ENCODE measurements at regions not wholly inside any gene's neighbourhood (a gene's known extent, or its start where the extent isn't known, plus 50 kb on each side); places are given as distances from the start of the nearest gene placed in this dataset.

- CTCF ChIA-PET, result no interaction called here
- Mint-ChIP-seq H3K27me3 (no peaks in the 10 kb centered on the region), H3K9me3 (peaks cover 6% of the 10 kb centered on the region), H3K27ac (no peak overlapping the region), H3K4me3 (no peak overlapping the region), H3K36me3 (ENCODE audit: low read depth) (peaks cover 4% of the 10 kb centered on the region), H3K4me1 (no peaks in the 10 kb centered on the region)
- no peak for DNase-seq
- POLR2A ChIA-PET, result no interaction called here
Measured at GRCh38 chr6:14968056-14968637, 277.7 kb upstream of the JARID2 start.

GRCh38 chr6:14969126-14969525, 276.7 kb upstream of the JARID2 start:
- CTCF ChIA-PET, result no interaction called here
- no peaks in the 10 kb centered on the region for H3K27me3 Mint-ChIP-seq
- H3K4me3 Mint-ChIP-seq, result no peak overlapping the region
- H3K4me1 Mint-ChIP-seq, result no peaks in the 10 kb centered on the region
- POLR2A ChIA-PET, result no interaction called here
- H3K27ac Mint-ChIP-seq, result no peak overlapping the region
- no peak for DNase-seq
- peaks cover 6% of the 10 kb centered on the region for H3K9me3 Mint-ChIP-seq
- peaks cover 4% of the 10 kb centered on the region for H3K36me3 Mint-ChIP-seq (ENCODE audit: low read depth)

GRCh38 chr6:14972379-14973067, 273.3 kb upstream of the JARID2 start:
- Mint-ChIP-seq H3K9me3 (peaks cover 6% of the 10 kb centered on the region), H3K27me3 (no peaks in the 10 kb centered on the region), H3K4me3 (no peak overlapping the region), H3K27ac (no peak overlapping the region), H3K36me3 (ENCODE audit: low read depth) (peaks cover 4% of the 10 kb centered on the region), H3K4me1 (peaks cover 4% of the 10 kb centered on the region)
- POLR2A ChIA-PET, result no interaction called here
- no peak for DNase-seq
- CTCF ChIA-PET, result no interaction called here

- Mint-ChIP-seq H3K4me3 (no peak overlapping the region), H3K9me3 (peaks cover 2% of the 10 kb centered on the region), H3K4me1 (peaks cover 4% of the 10 kb centered on the region), H3K27me3 (no peaks in the 10 kb centered on the region), H3K36me3 (ENCODE audit: low read depth) (no peaks in the 10 kb centered on the region), H3K27ac (no peak overlapping the region)
- ChIA-PET CTCF (interaction anchor here (0.6 kb wide), 1 partner anchor 76 kb away, joined by 4 read pairs; no protein-coding TSS in a partner anchor), POLR2A (no interaction called here)
- DNase-seq, result no peak
Measured at GRCh38 chr6:14974372-14974771, 271.5 kb upstream of the JARID2 start.

- peaks cover 2% of the 10 kb centered on the region for H3K9me3 Mint-ChIP-seq
- peaks cover 4% of the 10 kb centered on the region for H3K4me1 Mint-ChIP-seq
- no peak overlapping the region for H3K4me3 Mint-ChIP-seq
- H3K36me3 Mint-ChIP-seq (ENCODE audit: low read depth), result no peaks in the 10 kb centered on the region
- no peaks in the 10 kb centered on the region for H3K27me3 Mint-ChIP-seq
- no peak overlapping the region for H3K27ac Mint-ChIP-seq
- ChIA-PET CTCF (interaction anchor here (0.6 to 0.7 kb wide), 2 partner anchors 23 to 75 kb away, joined by 4 read pairs; no protein-coding TSS in a partner anchor), POLR2A (no interaction called here)
- no peak for DNase-seq
Measured at GRCh38 chr6:14974792-14975470, 270.9 kb upstream of the JARID2 start.

GRCh38 chr6:14975471-14975817, 270.4 kb upstream of the JARID2 start:
- no peak for DNase-seq
- ChIA-PET CTCF (interaction anchor here (0.7 kb wide), 1 partner anchor 23 kb away, joined by 4 read pairs; no protein-coding TSS in a partner anchor), POLR2A (no interaction called here)
- H3K9me3 Mint-ChIP-seq, result peaks cover 2% of the 10 kb centered on the region
- H3K36me3 Mint-ChIP-seq (ENCODE audit: low read depth), result no peaks in the 10 kb centered on the region
- peaks cover 4% of the 10 kb centered on the region for H3K4me1 Mint-ChIP-seq
- no peak overlapping the region for H3K4me3 Mint-ChIP-seq
- no peaks in the 10 kb centered on the region for H3K27me3 Mint-ChIP-seq
- H3K27ac Mint-ChIP-seq, result no peak overlapping the region

GRCh38 chr6:14977747-14978382, 268.0 kb upstream of the JARID2 start:
- Mint-ChIP-seq H3K27me3 (no peaks in the 10 kb centered on the region), H3K9me3 (peaks cover 5% of the 10 kb centered on the region), H3K4me1 (peaks cover 4% of the 10 kb centered on the region), H3K36me3 (ENCODE audit: low read depth) (peaks cover 3% of the 10 kb centered on the region), H3K27ac (no peak overlapping the region), H3K4me3 (no peak overlapping the region)
- ChIA-PET CTCF (no interaction called here), POLR2A (no interaction called here)
- no peak for DNase-seq

- ChIA-PET POLR2A (no interaction called here), CTCF (no interaction called here)
- Mint-ChIP-seq H3K27me3 (peaks cover 2% of the 10 kb centered on the region), H3K9me3 (peaks cover 5% of the 10 kb centered on the region), H3K36me3 (ENCODE audit: low read depth) (peaks cover 3% of the 10 kb centered on the region), H3K27ac (no peak overlapping the region), H3K4me1 (no peaks in the 10 kb centered on the region), H3K4me3 (no peak overlapping the region)
- no peak for DNase-seq
Measured at GRCh38 chr6:14981960-14982359, 263.9 kb upstream of the JARID2 start.

GRCh38 chr6:14983599-14984518, 262.0 kb upstream of the JARID2 start:
- H3K4me1 Mint-ChIP-seq, result no peaks in the 10 kb centered on the region
- ChIA-PET POLR2A (no interaction called here), CTCF (no interaction called here)
- H3K27me3 Mint-ChIP-seq, result peaks cover 2% of the 10 kb centered on the region
- peaks cover 3% of the 10 kb centered on the region for H3K36me3 Mint-ChIP-seq (ENCODE audit: low read depth)
- peaks cover 5% of the 10 kb centered on the region for H3K9me3 Mint-ChIP-seq
- no peak overlapping the region for H3K4me3 Mint-ChIP-seq
- no peak overlapping the region for H3K27ac Mint-ChIP-seq
- DNase-seq, result no peak

GRCh38 chr6:14984519-14984853, 261.4 kb upstream of the JARID2 start:
- peaks cover 5% of the 10 kb centered on the region for H3K9me3 Mint-ChIP-seq
- H3K27ac Mint-ChIP-seq, result no peak overlapping the region
- no peak overlapping the region for H3K4me3 Mint-ChIP-seq
- DNase-seq, result no peak
- peaks cover 3% of the 10 kb centered on the region for H3K36me3 Mint-ChIP-seq (ENCODE audit: low read depth)
- CTCF ChIA-PET, result no interaction called here
- no peaks in the 10 kb centered on the region for H3K4me1 Mint-ChIP-seq
- POLR2A ChIA-PET, result no interaction called here
- peaks cover 2% of the 10 kb centered on the region for H3K27me3 Mint-ChIP-seq

- H3K4me3 Mint-ChIP-seq, result no peak overlapping the region
- peaks cover 3% of the 10 kb centered on the region for H3K36me3 Mint-ChIP-seq (ENCODE audit: low read depth)
- DNase-seq, result no peak
- H3K27me3 Mint-ChIP-seq, result peaks cover 2% of the 10 kb centered on the region
- ChIA-PET POLR2A (no interaction called here), CTCF (no interaction called here)
- no peaks in the 10 kb centered on the region for H3K4me1 Mint-ChIP-seq
- peaks cover 3% of the 10 kb centered on the region for H3K9me3 Mint-ChIP-seq
- H3K27ac Mint-ChIP-seq, result no peak overlapping the region
Measured at GRCh38 chr6:14985366-14985765, 260.5 kb upstream of the JARID2 start.

- Mint-ChIP-seq H3K9me3 (peaks cover 3% of the 10 kb centered on the region), H3K27ac (no peak overlapping the region), H3K4me3 (no peak overlapping the region), H3K36me3 (ENCODE audit: low read depth) (peaks cover 3% of the 10 kb centered on the region), H3K4me1 (no peaks in the 10 kb centered on the region), H3K27me3 (peaks cover 2% of the 10 kb centered on the region)
- ChIA-PET POLR2A (no interaction called here), CTCF (no interaction called here)
- DNase-seq, result no peak
Measured at GRCh38 chr6:14986370-14986769, 259.5 kb upstream of the JARID2 start.

- POLR2A ChIA-PET, result no interaction called here
- no peak overlapping the region for H3K4me3 Mint-ChIP-seq
- no peaks in the 10 kb centered on the region for H3K9me3 Mint-ChIP-seq
- peaks cover 2% of the 10 kb centered on the region for H3K27me3 Mint-ChIP-seq
- no peaks in the 10 kb centered on the region for H3K4me1 Mint-ChIP-seq
- DNase-seq, result no peak
- H3K27ac Mint-ChIP-seq, result no peak overlapping the region
- CTCF ChIA-PET, result no interaction called here
- no peaks in the 10 kb centered on the region for H3K36me3 Mint-ChIP-seq (ENCODE audit: low read depth)
Measured at GRCh38 chr6:14987490-14987889, 258.4 kb upstream of the JARID2 start.

All from activated CD4-positive, alpha-beta memory T cell treated with anti-CD3 and anti-CD28 coated beads, Interleukin-2, amount 10 ng/mL, durations not matched to agents 7 days and 5 days (primary cell).